Endothelial cell of umbilical vein (primary cell): ENCODE measurements at regions not wholly inside any gene's neighbourhood (a gene's known extent, or its start where the extent isn't known, plus 50 kb on each side); places are given as distances from the start of the nearest gene placed in this dataset.

Experiments
- BruUV-seq: library from RNA; stranded (reverse); fragments of 400-500 nt; replicated peaks from 2 replicates; lab custom pipeline; 2021; lab: Mats Ljungman, UMichigan
- CTCF ChIA-PET: fragments of 300-600, 350-600 bp; sonication (Branson Sonifier 250); formaldehyde crosslinking; loops from one replicate; lab custom pipeline; 2021; ENCODE audit warnings: antibody characterized with exemption, inconsistent platforms; lab: Charles Lee
- POLR2A ChIA-PET: fragments of 300-600, 350-600 bp; sonication (Branson Sonifier 250); formaldehyde crosslinking; loops from one replicate; lab custom pipeline; 2021; ENCODE audit warnings: antibody characterized with exemption, inconsistent platforms; lab: Charles Lee
- DNase-seq: peaks from one replicate; pipeline ENCODE4 v3.0.0-alpha.2; 2011; ENCODE audit warnings: low read depth, low spot score
- FAIRE-seq: peaks from 2 replicates; lab custom pipeline; 2011; peaks lifted over from hg19 to GRCh38; lab: Jason Lieb, UNC
- H2AFZ ChIP-seq: 2 replicates; pipeline ENCODE4 v1.6.0; 2012; ENCODE audit warnings: low read depth, low read length, control low read depth, inconsistent platforms
- H3K27ac ChIP-seq: 2 replicates; pipeline ENCODE4 v1.5.1; 2011; ENCODE audit warnings: low read depth, mild to moderate bottlenecking, control low read depth, low read length, moderate library complexity; ENCODE audit not compliant: insufficient read depth
- H3K27me3 ChIP-seq, 2 experiments: 2 replicates each; pipeline versions ENCODE4 v1.6.0 to v1.6.1; 2011; ENCODE audit warnings: low read length in 2 of 2, mixed read lengths in 1 of 2; ENCODE audit not compliant: control insufficient read depth in 2 of 2, insufficient read depth in 2 of 2
- H3K36me3 ChIP-seq, 2 experiments: 2 replicates in 1 of 2; 3 replicates in 1 of 2; pipeline ENCODE4 v1.5.1; 2011; ENCODE audit warnings: low read length in 2 of 2, mild to moderate bottlenecking in 1 of 2, moderate library complexity in 1 of 2; ENCODE audit not compliant: control insufficient read depth in 2 of 2, insufficient read depth in 2 of 2; ENCODE audit errors: extremely low read depth in 1 of 2
- H3K4me1 ChIP-seq: 3 replicates; pipeline ENCODE4 v1.5.1; 2011; ENCODE audit warnings: mild to moderate bottlenecking, low read length; ENCODE audit not compliant: control insufficient read depth, insufficient read depth; ENCODE audit errors: extremely low read depth
- H3K4me2 ChIP-seq: 2 replicates; pipeline ENCODE4 v1.6.1; 2011; ENCODE audit warnings: low read length, control low read depth, mixed read lengths; ENCODE audit not compliant: insufficient read depth
- H3K4me3 ChIP-seq, 3 experiments: fragments of 200-600 bp in 1 of 3; sonication (generic), shearing (Covaris generic) in 1 of 3; replicated peaks in 1 of 3; 2 replicates each; pipeline ENCODE4 v1.5.1; 2011 to 2016; ENCODE audit warnings: control low read depth in 3 of 3, low read length in 3 of 3, mild to moderate bottlenecking in 2 of 3, inconsistent platforms in 1 of 3, low read depth in 1 of 3, moderate library complexity in 1 of 3; ENCODE audit not compliant: insufficient read depth in 1 of 3
- H3K79me2 ChIP-seq: 2 replicates; pipeline ENCODE4 v1.6.0; 2012; ENCODE audit warnings: low read length, inconsistent platforms; ENCODE audit not compliant: control insufficient read depth, insufficient read depth
- H3K9ac ChIP-seq: replicated peaks from 2 replicates; pipeline ENCODE3; 2011; ENCODE audit warnings: low read length, control low read depth; ENCODE audit not compliant: insufficient read depth; ENCODE audit errors: extremely low read depth
- H3K9me1 ChIP-seq: replicated peaks from 3 replicates; pipeline ENCODE4 v1.6.0; 2011; ENCODE audit warnings: mild to moderate bottlenecking, low read length; ENCODE audit not compliant: control insufficient read depth, insufficient read depth; ENCODE audit errors: extremely low read depth
- H3K9me3 ChIP-seq: replicated peaks from 2 replicates; pipeline ENCODE4 v1.5.1; 2012; ENCODE audit warnings: low read length, inconsistent platforms; ENCODE audit not compliant: control insufficient read depth, insufficient read depth
- H4K20me1 ChIP-seq: replicated peaks from 2 replicates; pipeline ENCODE3; 2011; ENCODE audit warnings: mild to moderate bottlenecking, low read length; ENCODE audit not compliant: control insufficient read depth, insufficient read depth; ENCODE audit errors: extremely low read depth
- CTCF ChIP-seq, 2 donors: IDR thresholded peaks; 1 replicate in 1 of 2; 2 replicates in 1 of 2; pipeline ENCODE4 v1.5.1; 2011; ENCODE audit warnings: low read length in 2 of 2, mild to moderate bottlenecking in 2 of 2, moderate library complexity in 2 of 2, control low read depth in 1 of 2, inconsistent platforms in 1 of 2, low read depth in 1 of 2; ENCODE audit not compliant: insufficient read depth in 1 of 2; ENCODE audit errors: extremely low read depth in 1 of 2
- EZH2 ChIP-seq: IDR thresholded peaks from 2 replicates; pipeline ENCODE4 v1.6.1; 2012; ENCODE audit warnings: borderline replicate concordance, low read depth, mild to moderate bottlenecking, moderate library complexity, low read length, inconsistent platforms; ENCODE audit not compliant: severe bottlenecking
- FOS ChIP-seq: IDR thresholded peaks from 2 replicates; pipeline ENCODE4 v1.6.1; 2011; ENCODE audit warnings: mild to moderate bottlenecking, low read length, moderate library complexity, borderline replicate concordance; ENCODE audit not compliant: insufficient read depth
- GATA2 ChIP-seq: IDR thresholded peaks from 2 replicates; pipeline ENCODE4 v1.7.0; 2011; ENCODE audit warnings: low read depth, mild to moderate bottlenecking, moderate library complexity, mixed read lengths, low read length; ENCODE audit not compliant: insufficient read length, insufficient read depth
- JUN ChIP-seq: IDR thresholded peaks from 2 replicates; pipeline ENCODE4 v1.6.1; 2011; ENCODE audit warnings: borderline replicate concordance, low read depth; ENCODE audit not compliant: insufficient read length, insufficient read depth
- MAX ChIP-seq: IDR thresholded peaks from 2 replicates; pipeline ENCODE4 v1.6.1; 2011; ENCODE audit not compliant: insufficient read depth, insufficient read length
- MYC ChIP-seq: IDR thresholded peaks from one replicate; pipeline ENCODE4 v1.6.1; 2011; ENCODE audit warnings: mild to moderate bottlenecking, low read depth, low read length
- POLR2A ChIP-seq: IDR thresholded peaks from 2 replicates; pipeline ENCODE4 v1.6.1; 2012; ENCODE audit warnings: low read depth, mild to moderate bottlenecking, control low read depth, low read length
- POLR2AphosphoS5 ChIP-seq: IDR thresholded peaks from 2 replicates; pipeline ENCODE4 v1.6.1; 2012; ENCODE audit warnings: low read depth, mild to moderate bottlenecking, control low read depth, low read length, moderate library complexity; ENCODE audit not compliant: insufficient read depth
- dilution Hi-C: fragments of 300-500 bp; cut with MboI; formaldehyde crosslinking; loops from one replicate; pipeline ENCODE4 v1.15.0; 2019; ENCODE audit warnings: low sequenced_read_pairs; ENCODE audit not compliant: extremely low pct_ligation_motif_present
- intact Hi-C: fragments of 100-400 bp; cut with micrococcal nuclease; formaldehyde crosslinking; loops from one replicate; pipeline ENCODE4 v1.10.0; 2022

GRCh38 chr4:124484940-124485339 lies 227.6 kb downstream of the ANKRD50 start:
- peaks cover 7% of the 10 kb centered on the region for H3K4me1 ChIP-seq
- no peaks in the 10 kb centered on the region for H3K79me2 ChIP-seq
- intact Hi-C loops: no loop called here
- no peaks in the 10 kb centered on the region for H3K27me3 ChIP-seq
- H3K9ac ChIP-seq: no peak overlapping the region
- H4K20me1 ChIP-seq: no peaks in the 10 kb centered on the region
- dilution Hi-C loops: no loop called here
- H3K4me2 ChIP-seq: no peak overlapping the region
- H3K9me1 ChIP-seq: no peaks in the 10 kb centered on the region
- DNase-seq (no peak), FAIRE-seq (no peak)
- TF ChIP-seq CTCF (IDR thresholded peaks at IDR 0.05; ENCODE audit: extremely low read depth in 1 of 2, insufficient read depth in 1 of 2, low read depth in 1 of 2, low read length in 2 of 2) (no peak), EZH2 (no peak), JUN (no peak), MAX (no peak), GATA2 (no peak), POLR2AphosphoS5 (no peak), MYC (no peak), FOS (no peak), POLR2A (no peak)
- no peaks in the 10 kb centered on the region for H3K36me3 ChIP-seq
- BruUV-seq: no TSS peak
- no peak overlapping the region for H2AFZ ChIP-seq
- ChIA-PET CTCF (interaction anchor here (0.9 to 1.1 kb wide), 2 partner anchors 18 to 54 kb away, joined by 3 read pairs; no protein-coding TSS in a partner anchor), POLR2A (no interaction called here)
- H3K4me3 ChIP-seq: no peak overlapping the region
- H3K27ac ChIP-seq: no peak overlapping the region
- H3K9me3 ChIP-seq: no peaks in the 10 kb centered on the region
